A549 (cell line): ENCODE measurements at regions not wholly inside any gene's neighbourhood (a gene's known extent, or its start where the extent isn't known, plus 50 kb on each side); places are given as distances from the start of the nearest gene placed in this dataset.

Source experiments
- ATAC-seq, 2 experiments: fragments of 200-7000 bp in 1 of 2; fragments of >200 bp in 1 of 2; cut with Nextera tagmentation in 1 of 2; cut with Tn5 transposase in 1 of 2; 3 replicates each; pipeline versions ENCODE4 v1.8.0 to v1.9.1; 2018 to 2020; ENCODE audit warnings: mild to moderate bottlenecking in 1 of 2, moderate library complexity in 1 of 2
- CTCF ChIA-PET: fragments of 300-600 bp; sonication (Branson Sonifier 250); formaldehyde crosslinking; extraction: SDS; loops from one replicate; lab custom pipeline; 2021; ENCODE audit warnings: antibody characterized with exemption, inconsistent platforms; lab: Yijun Ruan, JAX
- POLR2A ChIA-PET: fragments of 350-600 bp; formaldehyde crosslinking; extraction: SDS; loops from one replicate; lab custom pipeline; 2021; ENCODE audit warnings: antibody characterized with exemption, inconsistent platforms; lab: Yijun Ruan, JAX
- DNase-seq, 2 experiments: peaks; one replicate each; pipeline versions ENCODE4 v3.0.0 to v3.0.0-alpha.2; 2011 to 2016; ENCODE audit warnings: low read depth in 1 of 2, low spot score in 1 of 2
- FAIRE-seq: peaks from 2 replicates; lab custom pipeline; 2011; peaks lifted over from hg19 to GRCh38; lab: Jason Lieb, UNC
- H3K27ac ChIP-seq, 2 experiments: fragments of >200 bp; sonication (Bioruptor Twin); formaldehyde crosslinking; 3 replicates each; pipeline ENCODE4 v1.5.1; 2016 to 2017
- H3K4me1 ChIP-seq: fragments of >200 bp; sonication (Bioruptor Twin); formaldehyde crosslinking; 3 replicates; pipeline ENCODE4 v1.6.1; 2016
- H3K4me2 ChIP-seq: fragments of >200 bp; sonication (Bioruptor Twin); formaldehyde crosslinking; 3 replicates; pipeline ENCODE4 v1.6.1; 2016
- H3K4me3 ChIP-seq: fragments of >200 bp; sonication (Bioruptor Twin); formaldehyde crosslinking; 3 replicates; pipeline ENCODE4 v1.5.1; 2016
- H3K9me3 ChIP-seq: fragments of >200 bp; sonication (Bioruptor Twin); formaldehyde crosslinking; 3 replicates; pipeline ENCODE4 v1.6.1; 2016
- BCL3 ChIP-seq: fragments of >200 bp; sonication (Bioruptor Twin); formaldehyde crosslinking; IDR thresholded peaks from 3 replicates; pipeline ENCODE4 v1.6.1; 2016
- BHLHE40 ChIP-seq: IDR thresholded peaks from 2 replicates; pipeline ENCODE4 v1.6.1; 2012; ENCODE audit warnings: low read depth, low read length, inconsistent platforms
- CBX2 ChIP-seq: fragments of 200-600 bp; sonication (generic); IDR thresholded peaks from 2 replicates; pipeline ENCODE4 v1.6.1; 2016; ENCODE audit warnings: low read depth, mild to moderate bottlenecking, borderline replicate concordance
- CEBPB ChIP-seq, 2 experiments: fragments of >200 bp in 1 of 2; sonication (Bioruptor Twin) in 1 of 2; formaldehyde crosslinking in 1 of 2; IDR thresholded peaks; 2 replicates each; pipeline ENCODE4 v1.6.1; 2012 to 2016
- CTCF ChIP-seq: fragments of >200 bp; sonication (Bioruptor Twin); formaldehyde crosslinking; IDR thresholded peaks from 3 replicates; pipeline ENCODE4 v1.5.1; 2016
- EHF ChIP-seq: fragments of 250-450 bp; sonication (Bioruptor Pico); IDR thresholded peaks from 2 replicates; pipeline ENCODE4 v1.5.0; 2020; ENCODE audit warnings: mild to moderate bottlenecking
- EHMT2 ChIP-seq: fragments of 200-600 bp; sonication (generic); IDR thresholded peaks from 2 replicates; pipeline ENCODE4 v1.6.1; 2016; ENCODE audit warnings: antibody characterized with exemption, low read depth, mild to moderate bottlenecking, moderate library complexity
- EP300 ChIP-seq, 2 experiments: fragments of >200 bp; sonication (Bioruptor Twin); formaldehyde crosslinking; IDR thresholded peaks; 2 replicates in 1 of 2; 3 replicates in 1 of 2; pipeline ENCODE4 v1.6.1; 2016 to 2017
- GATA3 ChIP-seq: IDR thresholded peaks from 2 replicates; pipeline ENCODE4 v1.6.1; 2012; ENCODE audit warnings: borderline replicate concordance
- JUN ChIP-seq, 2 experiments: fragments of >200 bp; sonication (Bioruptor Twin); formaldehyde crosslinking; IDR thresholded peaks; 2 replicates in 1 of 2; 3 replicates in 1 of 2; pipeline ENCODE4 v1.6.1; 2016 to 2017
- JUNB ChIP-seq: fragments of >200 bp; sonication (Bioruptor Twin); formaldehyde crosslinking; IDR thresholded peaks from 2 replicates; pipeline ENCODE4 v1.6.1; 2016
- MAX ChIP-seq: IDR thresholded peaks from 2 replicates; pipeline ENCODE4 v1.6.1; 2012
- MYC ChIP-seq: IDR thresholded peaks from 2 replicates; pipeline ENCODE4 v1.6.1; 2012; ENCODE audit warnings: mild to moderate bottlenecking, inconsistent platforms, low read length, improper control_type of control experiment, borderline replicate concordance
- NR3C1 ChIP-seq: fragments of >200 bp; sonication (Bioruptor Twin); formaldehyde crosslinking; IDR thresholded peaks from 3 replicates; pipeline ENCODE4 v1.6.1; 2017
- POLR2A ChIP-seq: IDR thresholded peaks from 2 replicates; pipeline ENCODE4 v1.6.1; 2012; ENCODE audit warnings: mild to moderate bottlenecking, low read length
- RAD21 ChIP-seq, 2 experiments: fragments of >200 bp in 1 of 2; sonication (Bioruptor Twin) in 1 of 2; formaldehyde crosslinking in 1 of 2; IDR thresholded peaks in 1 of 2; conservative IDR thresholded peaks in 1 of 2; 2 replicates in 1 of 2; 3 replicates in 1 of 2; pipeline ENCODE4 v1.6.1; 2012 to 2018; ENCODE audit warnings: inconsistent platforms in 1 of 2
- RARB ChIP-seq: fragments of 250-450 bp; sonication (Bioruptor Pico); IDR thresholded peaks from 2 replicates; pipeline ENCODE4 v1.8.0; 2021; ENCODE audit warnings: mild to moderate bottlenecking, moderate library complexity
- RNF2 ChIP-seq: fragments of 200-600 bp; sonication (generic); IDR thresholded peaks from 2 replicates; pipeline ENCODE4 v1.6.1; 2016; ENCODE audit warnings: low read depth, mild to moderate bottlenecking, antibody characterized with exemption, moderate library complexity, borderline replicate concordance
- TFCP2L1 ChIP-seq: fragments of 250-450 bp; sonication (Bioruptor Pico); IDR thresholded peaks from 2 replicates; pipeline ENCODE4 v1.5.0; 2021; ENCODE audit warnings: mild to moderate bottlenecking
- ZC3H11A ChIP-seq: fragments of 450-650 bp; IDR thresholded peaks from 2 replicates; pipeline ENCODE4 v1.6.1; 2014; ENCODE audit warnings: antibody characterized with exemption, mild to moderate bottlenecking
- ZNF302 ChIP-seq: fragments of 250-450 bp; sonication (Bioruptor Pico); IDR thresholded peaks from 2 replicates; pipeline ENCODE4 v1.9.0; 2021; ENCODE audit warnings: inconsistent platforms, mild to moderate bottlenecking, moderate library complexity
- ZSCAN20 ChIP-seq: fragments of 250-450 bp; sonication (Bioruptor Pico); IDR thresholded peaks from 2 replicates; pipeline ENCODE4 v1.8.0; 2022; ENCODE audit warnings: mild to moderate bottlenecking, moderate library complexity
- WGBS: methylation state at CpG from one replicate; pipeline ENCODE4 v1.1.6; 2017; ENCODE audit errors: missing lambda C conversion rate; 5-methylcytosine and 5-hydroxymethylcytosine counted together

- FAIRE-seq: no peak
- peaks cover 17% of the 10 kb centered on the region; the same call in 2 of the 3 replicates for H3K4me1 ChIP-seq
- no peaks in the 10 kb centered on the region for H3K9me3 ChIP-seq
- no peak overlapping the region for H3K27ac ChIP-seq
- H3K4me2 ChIP-seq: no peak overlapping the region
- WGBS: 90% methylated on average over 3 of the region's 3 CpGs
- no peak for TF ChIP-seq CEBPB (IDR thresholded peaks at IDR 0.05)
- no peak for TF ChIP-seq BHLHE40
- TF ChIP-seq RNF2: no peak
- ChIA-PET CTCF (no interaction called here), POLR2A (no interaction called here)
- peak in 1 of 2 experiments; percentile 24 for DNase-seq
- no peak for ATAC-seq
- H3K4me3 ChIP-seq: no peak overlapping the region
Observed at GRCh38 chr3:151553888-151554287, 93.0 kb upstream of the IGSF10 start.

GRCh38 chr3:151552589-151552988 is 91.7 kb upstream of the IGSF10 start:
- H3K4me2 ChIP-seq: no peak overlapping the region
- H3K4me1 ChIP-seq: peaks cover 17% of the 10 kb centered on the region; the same call in 2 of the 3 replicates
- DNase-seq (no peak), ATAC-seq (no peak), FAIRE-seq (no peak)
- CTCF ChIA-PET: no interaction called here
- TF ChIP-seq RARB (CRISPR knock-in tag) (no peak), EHF (CRISPR knock-in tag) (no peak), ZSCAN20 (CRISPR knock-in tag) (no peak)
- WGBS: 92% methylated on average over 2 of the region's 2 CpGs
- H3K27ac ChIP-seq: no peak overlapping the region
- no peak overlapping the region for H3K4me3 ChIP-seq
- no peaks in the 10 kb centered on the region for H3K9me3 ChIP-seq
- POLR2A ChIA-PET: no interaction called here

GRCh38 chr3:151550642-151551041 is 89.8 kb upstream of the IGSF10 start:
- CTCF ChIA-PET: no interaction called here
- 84% methylated on average over 5 of the region's 5 CpGs for WGBS
- TF ChIP-seq BCL3 (no peak), EP300 (IDR thresholded peaks at IDR 0.05) (no peak), GATA3 (no peak), POLR2A (no peak), RAD21 (conservative IDR thresholded peaks at IDR 0.05 in 1 of 2, IDR thresholded peaks at IDR 0.05 in 1 of 2) (no peak), ZNF302 (CRISPR knock-in tag) (no peak)
- Histone ChIP-seq H3K4me3 (no peak overlapping the region), H3K4me2 (peak overlapping the region; percentile 34; the same call in 1 of the 3 replicates), H3K9me3 (no peaks in the 10 kb centered on the region), H3K27ac (0 out of 6 replicates have a peak overlapping the region, but pooled peaks of 1 of the 2 experiments have one; percentile 4), H3K4me1 (peaks cover 17% of the 10 kb centered on the region; the same call in 2 of the 3 replicates)
- ATAC-seq (no peak), FAIRE-seq (no peak), DNase-seq (no peak)
- POLR2A ChIA-PET: no interaction called here

- no peak overlapping the region for H3K4me3 ChIP-seq
- TF ChIP-seq EHMT2 (no peak), CTCF (no peak), MYC (no peak), JUN (IDR thresholded peaks at IDR 0.05) (no peak), TFCP2L1 (CRISPR knock-in tag) (no peak), NR3C1 (no peak), CEBPB (IDR thresholded peaks at IDR 0.05) (peak; percentile 7 to 13; a peak in 1 of 4 replicates), ZSCAN20 (CRISPR knock-in tag) (no peak), MAX (no peak), CBX2 (no peak), ZC3H11A (no peak), POLR2A (no peak), JUNB (0 out of 2 replicates have a peak, but pooled peaks have one; percentile 11)
- TF ChIP-seq, all 56 proteins: peak for 2
- ATAC-seq: no peak
Observed at GRCh38 chr3:151550025-151550618, 89.3 kb upstream of the IGSF10 start.

More at GRCh38 chr3:151550025-151550618, 89.3 kb upstream of the IGSF10 start:
- Histone ChIP-seq H3K4me1 (peaks cover 17% of the 10 kb centered on the region; the same call in 2 of the 3 replicates), H3K4me2 (peak overlapping the region; percentile 34), H3K27ac (no peak overlapping the region), H3K9me3 (no peaks in the 10 kb centered on the region)
- POLR2A ChIA-PET: no interaction called here
- WGBS: 63% methylated on average over 4 of the region's 4 CpGs
- CTCF ChIA-PET: no interaction called here
- FAIRE-seq: no peak
- DNase-seq: no peak
